ENCODE measurements at regions not wholly inside any gene's neighbourhood (a gene's known extent, or its start where the extent isn't known, plus 50 kb on each side); places are given as distances from the start of the nearest gene placed in this dataset.

- TF ChIP-seq, protein P1, sequence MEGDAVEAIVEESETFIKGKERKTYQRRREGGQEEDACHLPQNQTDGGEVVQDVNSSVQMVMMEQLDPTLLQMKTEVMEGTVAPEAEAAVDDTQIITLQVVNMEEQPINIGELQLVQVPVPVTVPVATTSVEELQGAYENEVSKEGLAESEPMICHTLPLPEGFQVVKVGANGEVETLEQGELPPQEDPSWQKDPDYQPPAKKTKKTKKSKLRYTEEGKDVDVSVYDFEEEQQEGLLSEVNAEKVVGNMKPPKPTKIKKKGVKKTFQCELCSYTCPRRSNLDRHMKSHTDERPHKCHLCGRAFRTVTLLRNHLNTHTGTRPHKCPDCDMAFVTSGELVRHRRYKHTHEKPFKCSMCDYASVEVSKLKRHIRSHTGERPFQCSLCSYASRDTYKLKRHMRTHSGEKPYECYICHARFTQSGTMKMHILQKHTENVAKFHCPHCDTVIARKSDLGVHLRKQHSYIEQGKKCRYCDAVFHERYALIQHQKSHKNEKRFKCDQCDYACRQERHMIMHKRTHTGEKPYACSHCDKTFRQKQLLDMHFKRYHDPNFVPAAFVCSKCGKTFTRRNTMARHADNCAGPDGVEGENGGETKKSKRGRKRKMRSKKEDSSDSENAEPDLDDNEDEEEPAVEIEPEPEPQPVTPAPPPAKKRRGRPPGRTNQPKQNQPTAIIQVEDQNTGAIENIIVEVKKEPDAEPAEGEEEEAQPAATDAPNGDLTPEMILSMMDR (IDR thresholded peaks at IDR 0.05), result no peak
- no peak for TF ChIP-seq POLR2A (IDR thresholded peaks at IDR 0.05)
These were observed 110.1 kb upstream of the UQCRFS1 start for GRCh38 chr19:29323021-29323430.
